ENCODE measurements at regions not wholly inside any gene's neighbourhood (a gene's known extent, or its start where the extent isn't known, plus 50 kb on each side); places are given as distances from the start of the nearest gene placed in this dataset.

GRCh38 chr13:99749271-99750019, 222.1 kb downstream of the ZIC5 start:
- Histone ChIP-seq H3K9ac (no peak overlapping the region), H3K36me3 (no peaks in the 10 kb centered on the region), H3K9me3 (peaks cover 7% of the 10 kb centered on the region; the same call in 1 of the 2 replicates), H3K4me1 (no peaks in the 10 kb centered on the region), H3K27me3 (no peaks in the 10 kb centered on the region), H3K27ac (no peak overlapping the region), H3K4me3 (no peak overlapping the region), H3K4me2 (no peak overlapping the region), H4K20me1 (no peaks in the 10 kb centered on the region)
- no peak for TF ChIP-seq Cebpa-rat (IDR thresholded peaks at IDR 0.05)

- Histone ChIP-seq H4K20me1 (no peaks in the 10 kb centered on the region), H3K27ac (no peak overlapping the region), H3K9ac (no peak overlapping the region), H3K4me1 (peaks cover 3% of the 10 kb centered on the region), H3K4me3 (no peak overlapping the region), H3K27me3 (no peaks in the 10 kb centered on the region), H3K4me2 (no peak overlapping the region), H3K9me3 (peaks cover 7% of the 10 kb centered on the region; the same call in 1 of the 2 replicates), H3K36me3 (no peaks in the 10 kb centered on the region)
- no peak for TF ChIP-seq Cebpa-rat (IDR thresholded peaks at IDR 0.05)
Observed at GRCh38 chr13:99747403-99747710, 224.2 kb downstream of the ZIC5 start.

GRCh38 chr13:99746637-99747402, 224.7 kb downstream of the ZIC5 start:
- no peak overlapping the region for H3K4me3 ChIP-seq
- H3K36me3 ChIP-seq = no peaks in the 10 kb centered on the region
- TF ChIP-seq Cebpa-rat (IDR thresholded peaks at IDR 0.05) = no peak
- H3K9ac ChIP-seq = no peak overlapping the region
- H3K4me1 ChIP-seq = peaks cover 8% of the 10 kb centered on the region
- no peaks in the 10 kb centered on the region for H4K20me1 ChIP-seq
- no peak overlapping the region for H3K4me2 ChIP-seq
- peaks cover 7% of the 10 kb centered on the region; the same call in 1 of the 2 replicates for H3K9me3 ChIP-seq
- H3K27ac ChIP-seq = no peak overlapping the region
- H3K27me3 ChIP-seq = no peaks in the 10 kb centered on the region

- H3K9me3 ChIP-seq = no peaks in the 10 kb centered on the region
- no peak overlapping the region for H3K4me3 ChIP-seq
- peaks cover 22% of the 10 kb centered on the region for H3K4me1 ChIP-seq
- no peak overlapping the region for H3K4me2 ChIP-seq
- no peaks in the 10 kb centered on the region for H3K27me3 ChIP-seq
- H3K9ac ChIP-seq = no peak overlapping the region
- no peaks in the 10 kb centered on the region for H3K36me3 ChIP-seq
- H4K20me1 ChIP-seq = no peaks in the 10 kb centered on the region
- H3K27ac ChIP-seq = no peak overlapping the region
- TF ChIP-seq Cebpa-rat (IDR thresholded peaks at IDR 0.05) = no peak
Observed at GRCh38 chr13:99743094-99743493, 228.5 kb downstream of the ZIC5 start.

GRCh38 chr13:99741960-99742359, 229.6 kb downstream of the ZIC5 start:
- H3K4me2 ChIP-seq = peak overlapping the region; percentile 16; the same call in 1 of the 2 replicates
- no peaks in the 10 kb centered on the region for H3K9me3 ChIP-seq
- no peak overlapping the region for H3K9ac ChIP-seq
- peaks cover 22% of the 10 kb centered on the region for H3K4me1 ChIP-seq
- no peak for TF ChIP-seq Cebpa-rat (IDR thresholded peaks at IDR 0.05)
- H3K27me3 ChIP-seq = no peaks in the 10 kb centered on the region
- no peak overlapping the region for H3K4me3 ChIP-seq
- no peak overlapping the region for H3K27ac ChIP-seq
- no peaks in the 10 kb centered on the region for H4K20me1 ChIP-seq
- no peaks in the 10 kb centered on the region for H3K36me3 ChIP-seq

GRCh38 chr13:99740251-99740979, 231.2 kb downstream of the ZIC5 start:
- H3K9me3 ChIP-seq = no peaks in the 10 kb centered on the region
- TF ChIP-seq Cebpa-rat (IDR thresholded peaks at IDR 0.05) = no peak
- H3K9ac ChIP-seq = no peak overlapping the region
- no peak overlapping the region for H3K27ac ChIP-seq
- H3K4me2 ChIP-seq = no peak overlapping the region
- peaks cover 22% of the 10 kb centered on the region for H3K4me1 ChIP-seq
- H4K20me1 ChIP-seq = no peaks in the 10 kb centered on the region
- H3K27me3 ChIP-seq = no peaks in the 10 kb centered on the region
- no peak overlapping the region for H3K4me3 ChIP-seq
- no peaks in the 10 kb centered on the region for H3K36me3 ChIP-seq

GRCh38 chr13:99738626-99739025, 232.9 kb downstream of the ZIC5 start:
- TF ChIP-seq Cebpa-rat (IDR thresholded peaks at IDR 0.05) = no peak
- no peak overlapping the region for H3K9ac ChIP-seq

GRCh38 chr13:99737481-99738245, 233.9 kb downstream of the ZIC5 start:
- H3K4me3 ChIP-seq = no peak overlapping the region
- H3K4me1 ChIP-seq = peaks cover 22% of the 10 kb centered on the region
- no peaks in the 10 kb centered on the region for H3K27me3 ChIP-seq
- H3K36me3 ChIP-seq = no peaks in the 10 kb centered on the region
- no peak overlapping the region for H3K27ac ChIP-seq
- H4K20me1 ChIP-seq = no peaks in the 10 kb centered on the region
- H3K4me2 ChIP-seq = no peak overlapping the region
- H3K9me3 ChIP-seq = no peaks in the 10 kb centered on the region
- no peak overlapping the region for H3K9ac ChIP-seq
- TF ChIP-seq Cebpa-rat (IDR thresholded peaks at IDR 0.05) = no peak

More at GRCh38 chr13:99738626-99739025, 232.9 kb downstream of the ZIC5 start:
- Histone ChIP-seq H3K36me3 (no peaks in the 10 kb centered on the region), H3K4me2 (peak overlapping the region; percentile 17; the same call in 1 of the 2 replicates), H3K27me3 (no peaks in the 10 kb centered on the region), H3K4me1 (peaks cover 22% of the 10 kb centered on the region), H3K4me3 (no peak overlapping the region), H3K9me3 (no peaks in the 10 kb centered on the region), H3K27ac (no peak overlapping the region), H4K20me1 (no peaks in the 10 kb centered on the region)

- H3K27ac ChIP-seq = no peak overlapping the region
- no peak overlapping the region for H3K4me2 ChIP-seq
- no peak for TF ChIP-seq Cebpa-rat (IDR thresholded peaks at IDR 0.05)
- H3K36me3 ChIP-seq = no peaks in the 10 kb centered on the region
- no peaks in the 10 kb centered on the region for H3K27me3 ChIP-seq
- no peaks in the 10 kb centered on the region for H4K20me1 ChIP-seq
- no peak overlapping the region for H3K9ac ChIP-seq
- H3K4me3 ChIP-seq = no peak overlapping the region
- no peaks in the 10 kb centered on the region for H3K9me3 ChIP-seq
- peaks cover 14% of the 10 kb centered on the region for H3K4me1 ChIP-seq
Observed at GRCh38 chr13:99736541-99736940, 235.0 kb downstream of the ZIC5 start.

Data from BLaER1 (cell line).